Thyroid gland (tissue), 4 donors: ENCODE measurements at regions not wholly inside any gene's neighbourhood (a gene's known extent, or its start where the extent isn't known, plus 50 kb on each side); places are given as distances from the start of the nearest gene placed in this dataset.

Source experiments
- CTCF ChIP-seq, 6 experiments: fragments of 200-600 bp in 3 of 6; fragments of 450-650 bp in 3 of 6; sonication (generic) in 3 of 6; IDR thresholded peaks; one replicate each; pipeline ENCODE4 v1.5.1; 2016 to 2019; ENCODE audit warnings: antibody characterized with exemption in 6 of 6, mild to moderate bottlenecking in 2 of 6, inconsistent platforms in 1 of 6, moderate library complexity in 1 of 6
- POLR2A ChIP-seq, 2 donors: fragments of 450-650 bp; IDR thresholded peaks; one replicate each; pipeline ENCODE4 v1.6.1; 2017; ENCODE audit warnings: antibody characterized with exemption in 2 of 2, mild to moderate bottlenecking in 2 of 2, moderate library complexity in 1 of 2

- TF ChIP-seq CTCF (IDR thresholded peaks at IDR 0.05) (no peak), POLR2A (IDR thresholded peaks at IDR 0.05) (no peak)
Observed at GRCh38 chr11:19458231-19458630, 217.5 kb upstream of the E2F8 start.
